Fibroblast of lung (primary cell): ENCODE measurements at regions not wholly inside any gene's neighbourhood (a gene's known extent, or its start where the extent isn't known, plus 50 kb on each side); places are given as distances from the start of the nearest gene placed in this dataset.

ENCODE experiments used
- CTCF ChIP-seq, 2 donors: IDR thresholded peaks in 1 of 2; conservative IDR thresholded peaks in 1 of 2; 1 replicate in 1 of 2; 2 replicates in 1 of 2; pipeline ENCODE4 v1.5.1; 2011 to 2012; ENCODE audit warnings: low read length in 2 of 2, control low read depth in 1 of 2, inconsistent platforms in 1 of 2, low read depth in 1 of 2, mild to moderate bottlenecking in 1 of 2
- EZH2 ChIP-seq: IDR thresholded peaks from 2 replicates; pipeline ENCODE4 v1.5.1; 2012; ENCODE audit warnings: low read length, control low read depth, mild to moderate bottlenecking; ENCODE audit errors: missing control alignments

GRCh38 chr1:114316204-114316603 lies 162.5 kb upstream of the SYT6 start:
- TF ChIP-seq CTCF (conservative IDR thresholded peaks at IDR 0.05 in 1 of 2, IDR thresholded peaks at IDR 0.05 in 1 of 2; ENCODE audit: low read depth in 1 of 2, low read length in 2 of 2) (no peak), EZH2 (no peak)
